ENCODE measurements at regions not wholly inside any gene's neighbourhood (a gene's known extent, or its start where the extent isn't known, plus 50 kb on each side); places are given as distances from the start of the nearest gene placed in this dataset.

DNA sequence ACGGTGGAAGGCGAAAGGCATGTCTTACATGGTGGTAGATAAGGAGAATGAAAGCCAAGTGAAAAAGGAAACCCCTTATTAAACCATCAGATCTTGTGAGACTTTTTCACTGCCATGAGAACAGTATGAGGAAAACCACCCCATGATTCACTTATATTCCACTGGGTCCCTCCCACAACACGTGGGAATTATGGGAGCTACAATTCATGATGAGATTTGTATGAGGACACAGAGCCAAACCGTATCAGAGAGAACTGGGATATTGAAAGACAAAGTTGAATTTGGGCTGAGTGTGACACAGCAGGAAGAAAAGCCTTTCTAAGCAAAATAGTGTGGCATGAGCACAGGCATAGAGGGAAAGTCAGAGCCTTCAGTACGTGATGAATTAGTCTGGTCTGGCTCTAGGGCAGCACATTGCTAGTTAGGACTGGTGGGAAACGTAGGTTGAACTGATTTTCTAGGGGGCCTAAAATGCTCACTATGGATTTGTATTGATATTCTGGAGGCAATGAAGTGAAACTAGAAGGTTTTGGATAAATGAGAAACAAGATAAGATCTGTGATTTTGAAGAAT lies 84.8 kb upstream of the RND3 start:
- no peak overlapping the region for H3K27ac ChIP-seq (replicated peaks)
- TF ChIP-seq SPI1 (IDR thresholded peaks at IDR 0.05; ENCODE audit: borderline replicate concordance, low read depth) (no peak), POLR2AphosphoS5 (IDR thresholded peaks at IDR 0.05; ENCODE audit: low read depth) (no peak), GABPA (IDR thresholded peaks at IDR 0.05; ENCODE audit: low read depth) (no peak)
- TF ChIP-seq, protein P1, sequence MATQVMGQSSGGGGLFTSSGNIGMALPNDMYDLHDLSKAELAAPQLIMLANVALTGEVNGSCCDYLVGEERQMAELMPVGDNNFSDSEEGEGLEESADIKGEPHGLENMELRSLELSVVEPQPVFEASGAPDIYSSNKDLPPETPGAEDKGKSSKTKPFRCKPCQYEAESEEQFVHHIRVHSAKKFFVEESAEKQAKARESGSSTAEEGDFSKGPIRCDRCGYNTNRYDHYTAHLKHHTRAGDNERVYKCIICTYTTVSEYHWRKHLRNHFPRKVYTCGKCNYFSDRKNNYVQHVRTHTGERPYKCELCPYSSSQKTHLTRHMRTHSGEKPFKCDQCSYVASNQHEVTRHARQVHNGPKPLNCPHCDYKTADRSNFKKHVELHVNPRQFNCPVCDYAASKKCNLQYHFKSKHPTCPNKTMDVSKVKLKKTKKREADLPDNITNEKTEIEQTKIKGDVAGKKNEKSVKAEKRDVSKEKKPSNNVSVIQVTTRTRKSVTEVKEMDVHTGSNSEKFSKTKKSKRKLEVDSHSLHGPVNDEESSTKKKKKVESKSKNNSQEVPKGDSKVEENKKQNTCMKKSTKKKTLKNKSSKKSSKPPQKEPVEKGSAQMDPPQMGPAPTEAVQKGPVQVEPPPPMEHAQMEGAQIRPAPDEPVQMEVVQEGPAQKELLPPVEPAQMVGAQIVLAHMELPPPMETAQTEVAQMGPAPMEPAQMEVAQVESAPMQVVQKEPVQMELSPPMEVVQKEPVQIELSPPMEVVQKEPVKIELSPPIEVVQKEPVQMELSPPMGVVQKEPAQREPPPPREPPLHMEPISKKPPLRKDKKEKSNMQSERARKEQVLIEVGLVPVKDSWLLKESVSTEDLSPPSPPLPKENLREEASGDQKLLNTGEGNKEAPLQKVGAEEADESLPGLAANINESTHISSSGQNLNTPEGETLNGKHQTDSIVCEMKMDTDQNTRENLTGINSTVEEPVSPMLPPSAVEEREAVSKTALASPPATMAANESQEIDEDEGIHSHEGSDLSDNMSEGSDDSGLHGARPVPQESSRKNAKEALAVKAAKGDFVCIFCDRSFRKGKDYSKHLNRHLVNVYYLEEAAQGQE (IDR thresholded peaks at IDR 0.05; ENCODE audit: insufficient replicate concordance, low read depth), result no peak
- TF ChIP-seq, protein P2, sequence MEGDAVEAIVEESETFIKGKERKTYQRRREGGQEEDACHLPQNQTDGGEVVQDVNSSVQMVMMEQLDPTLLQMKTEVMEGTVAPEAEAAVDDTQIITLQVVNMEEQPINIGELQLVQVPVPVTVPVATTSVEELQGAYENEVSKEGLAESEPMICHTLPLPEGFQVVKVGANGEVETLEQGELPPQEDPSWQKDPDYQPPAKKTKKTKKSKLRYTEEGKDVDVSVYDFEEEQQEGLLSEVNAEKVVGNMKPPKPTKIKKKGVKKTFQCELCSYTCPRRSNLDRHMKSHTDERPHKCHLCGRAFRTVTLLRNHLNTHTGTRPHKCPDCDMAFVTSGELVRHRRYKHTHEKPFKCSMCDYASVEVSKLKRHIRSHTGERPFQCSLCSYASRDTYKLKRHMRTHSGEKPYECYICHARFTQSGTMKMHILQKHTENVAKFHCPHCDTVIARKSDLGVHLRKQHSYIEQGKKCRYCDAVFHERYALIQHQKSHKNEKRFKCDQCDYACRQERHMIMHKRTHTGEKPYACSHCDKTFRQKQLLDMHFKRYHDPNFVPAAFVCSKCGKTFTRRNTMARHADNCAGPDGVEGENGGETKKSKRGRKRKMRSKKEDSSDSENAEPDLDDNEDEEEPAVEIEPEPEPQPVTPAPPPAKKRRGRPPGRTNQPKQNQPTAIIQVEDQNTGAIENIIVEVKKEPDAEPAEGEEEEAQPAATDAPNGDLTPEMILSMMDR (IDR thresholded peaks at IDR 0.05; ENCODE audit: insufficient read depth, low read length), result no peak
- DNase-seq (ENCODE audit: low read depth in 1 of 2, low spot score in 1 of 2), result no peak
- no peaks in the 10 kb centered on the region for H3K27me3 ChIP-seq (ENCODE audit: insufficient read depth, poor library complexity, severe bottlenecking)
- H3K4me3 ChIP-seq (replicated peaks; ENCODE audit: insufficient read depth, low read length), result no peak overlapping the region

DNA sequence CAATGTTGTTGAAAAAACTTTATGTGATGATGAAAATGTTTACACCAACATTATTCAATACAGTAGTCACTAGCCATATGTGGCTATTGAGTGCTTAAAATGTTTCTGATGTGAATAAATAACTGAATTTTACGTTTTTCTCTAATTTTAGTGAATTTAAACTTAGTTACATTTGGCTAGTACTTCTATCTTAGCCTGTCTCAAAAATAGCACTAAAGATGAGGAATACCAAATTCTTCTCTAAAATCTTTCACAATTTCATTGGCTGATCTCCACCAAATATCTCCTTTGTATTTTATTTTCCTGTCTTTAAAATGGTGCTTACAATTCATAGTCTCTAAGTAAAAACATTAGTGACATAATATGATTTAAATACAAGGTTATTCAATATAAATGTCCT lies 83.7 kb upstream of the RND3 start:
- Histone ChIP-seq H3K4me3 (replicated peaks; ENCODE audit: insufficient read depth, low read length) (no peak overlapping the region), H3K27ac (replicated peaks) (no peak overlapping the region), H3K27me3 (ENCODE audit: insufficient read depth, poor library complexity, severe bottlenecking) (no peaks in the 10 kb centered on the region)
- no peak for TF ChIP-seq SPI1 (IDR thresholded peaks at IDR 0.05; ENCODE audit: borderline replicate concordance, low read depth)
- TF ChIP-seq POLR2AphosphoS5 (IDR thresholded peaks at IDR 0.05; ENCODE audit: low read depth), result no peak
- TF ChIP-seq, protein P2 (IDR thresholded peaks at IDR 0.05; ENCODE audit: insufficient read depth, low read length), result no peak
- TF ChIP-seq, protein P1 (IDR thresholded peaks at IDR 0.05; ENCODE audit: insufficient replicate concordance, low read depth), result no peak
- no peak for TF ChIP-seq GABPA (IDR thresholded peaks at IDR 0.05; ENCODE audit: low read depth)
- no peak for DNase-seq (ENCODE audit: low read depth in 1 of 2, low spot score in 1 of 2)

DNA sequence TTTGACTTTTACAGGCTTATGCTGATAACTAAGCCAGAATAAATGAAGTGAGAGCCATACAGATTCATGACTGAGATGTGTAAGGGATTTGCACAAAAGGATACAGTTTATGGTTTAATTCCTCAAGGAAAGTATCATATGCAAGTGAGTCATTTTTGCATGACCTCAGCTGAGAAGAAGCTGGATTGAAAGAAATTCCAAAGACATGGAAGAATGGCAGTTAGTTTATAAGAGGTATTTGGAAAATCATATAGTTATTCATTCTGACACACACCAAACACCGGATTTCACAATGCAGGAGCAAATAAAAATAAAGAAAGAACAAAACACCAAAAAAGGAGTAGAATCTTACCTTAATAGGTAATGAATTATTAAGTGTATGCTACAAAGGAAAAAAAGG lies 83.2 kb upstream of the RND3 start:
- no peak overlapping the region for H3K4me3 ChIP-seq (replicated peaks; ENCODE audit: insufficient read depth, low read length)
- no peaks in the 10 kb centered on the region for H3K27me3 ChIP-seq (ENCODE audit: insufficient read depth, poor library complexity, severe bottlenecking)
- TF ChIP-seq POLR2AphosphoS5 (IDR thresholded peaks at IDR 0.05; ENCODE audit: low read depth) (no peak), SPI1 (IDR thresholded peaks at IDR 0.05; ENCODE audit: borderline replicate concordance, low read depth) (no peak), GABPA (IDR thresholded peaks at IDR 0.05; ENCODE audit: low read depth) (no peak)
- TF ChIP-seq, protein P2 (IDR thresholded peaks at IDR 0.05; ENCODE audit: insufficient read depth, low read length), result no peak
- TF ChIP-seq, protein P1 (IDR thresholded peaks at IDR 0.05; ENCODE audit: insufficient replicate concordance, low read depth), result no peak
- no peak overlapping the region for H3K27ac ChIP-seq (replicated peaks)
- no peak for DNase-seq (ENCODE audit: low read depth in 1 of 2, low spot score in 1 of 2)
